ENCODE measurements at regions not wholly inside any gene's neighbourhood (a gene's known extent, or its start where the extent isn't known, plus 50 kb on each side); places are given as distances from the start of the nearest gene placed in this dataset.

GRCh38 chr17:71316176-71316897 is 804.5 kb upstream of the SOX9 start:
- DNase-seq: no peak

- no peak for DNase-seq
These were observed 800.6 kb upstream of the SOX9 start for GRCh38 chr17:71320009-71320796.

GRCh38 chr17:71325117-71325516 is 795.7 kb upstream of the SOX9 start:
- no peak for DNase-seq

- no peak for DNase-seq
These were observed 794.9 kb upstream of the SOX9 start for GRCh38 chr17:71325886-71326285.

GRCh38 chr17:71327376-71328059 is 793.3 kb upstream of the SOX9 start:
- DNase-seq: no peak

GRCh38 chr17:71329310-71330098 is 791.3 kb upstream of the SOX9 start:
- no peak for DNase-seq

- DNase-seq: no peak
These were observed 790.8 kb upstream of the SOX9 start for GRCh38 chr17:71330099-71330375.

GRCh38 chr17:71331754-71332325 is 789.0 kb upstream of the SOX9 start:
- no peak for DNase-seq

- no peak for DNase-seq
These were observed 786.6 kb upstream of the SOX9 start for GRCh38 chr17:71334048-71334751.

GRCh38 chr17:71335212-71335611 is 785.6 kb upstream of the SOX9 start:
- DNase-seq: no peak

- DNase-seq: no peak
These were observed 782.9 kb upstream of the SOX9 start for GRCh38 chr17:71337938-71338337.

GRCh38 chr17:71338396-71338795 is 782.4 kb upstream of the SOX9 start:
- DNase-seq: no peak

- DNase-seq: no peak
These were observed 781.6 kb upstream of the SOX9 start for GRCh38 chr17:71339206-71339605.

GRCh38 chr17:71342737-71343136 is 778.1 kb upstream of the SOX9 start:
- DNase-seq: no peak

GRCh38 chr17:71349908-71350600 is 770.8 kb upstream of the SOX9 start:
- no peak for DNase-seq

GRCh38 chr17:71360301-71360700 is 760.5 kb upstream of the SOX9 start:
- DNase-seq: no peak

GRCh38 chr17:71361656-71362450 is 759.0 kb upstream of the SOX9 start:
- no peak for DNase-seq

GRCh38 chr17:71363661-71364060 is 757.2 kb upstream of the SOX9 start:
- no peak for DNase-seq

- no peak for DNase-seq
These were observed 749.0 kb upstream of the SOX9 start for GRCh38 chr17:71371809-71372208.

- no peak for DNase-seq
These were observed 744.9 kb upstream of the SOX9 start for GRCh38 chr17:71375948-71376347.

- no peak for DNase-seq
These were observed 743.9 kb upstream of the SOX9 start for GRCh38 chr17:71376933-71377332.
